HG02798 (cell line): ENCODE measurements at regions not wholly inside any gene's neighbourhood (a gene's known extent, or its start where the extent isn't known, plus 50 kb on each side); places are given as distances from the start of the nearest gene placed in this dataset.
A peak's percentile ranks its signal among the peaks of the same experiment; 100 is the strongest.
"Not testable (repeated sequence)": the region's sequence is repeated elsewhere in the genome, so short reads cannot be mapped to it uniquely, and the experiment has no call there.

Source experiments
- ATAC-seq: cut with Tn5 transposase; IDR thresholded peaks from one replicate; pipeline ENCODE4 v1.9.1; 2021; ENCODE audit warnings: mild to moderate bottlenecking; ENCODE audit not compliant: unreplicated experiment, poor library complexity

DNA sequence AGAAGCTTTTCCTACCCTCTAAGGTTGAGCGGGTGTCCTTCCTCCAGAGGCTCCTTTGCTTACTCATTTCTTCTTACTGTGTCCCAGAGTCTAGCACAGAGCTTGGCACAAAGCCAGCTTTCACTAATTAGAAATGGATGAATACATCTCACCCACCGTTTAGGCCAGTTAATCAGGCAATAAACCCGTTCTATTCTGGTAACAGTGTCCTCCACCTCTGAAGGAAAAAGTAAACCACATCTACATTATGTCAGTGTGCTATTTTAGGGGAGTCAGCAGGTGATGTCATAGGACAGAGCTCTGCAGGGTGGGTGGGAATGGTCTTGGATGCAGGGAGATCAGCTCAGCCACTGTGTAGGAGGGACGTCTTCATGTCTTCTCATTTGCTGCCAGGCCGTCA lies 109.2 kb downstream of the OSTF1 start:
- ATAC-seq, result no peak

DNA sequence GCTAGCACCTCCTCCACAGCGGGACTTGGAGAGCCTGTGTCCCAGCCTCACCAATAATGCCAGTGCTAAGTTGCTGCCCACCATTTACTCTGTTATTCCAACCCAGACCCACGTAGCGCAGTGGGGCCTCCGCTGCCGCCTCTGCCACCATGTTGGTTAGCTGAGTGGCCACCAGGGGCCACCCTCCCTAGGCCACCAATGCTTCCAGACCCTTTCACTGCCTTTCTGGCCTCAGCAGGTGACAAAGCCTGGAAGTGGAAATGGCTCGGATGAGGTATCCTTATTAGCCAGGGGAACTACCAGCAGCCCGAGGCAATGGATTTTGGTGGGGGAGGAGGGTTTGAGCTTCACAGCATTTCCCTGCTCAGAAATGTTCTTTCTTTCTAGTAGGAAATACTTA lies 110.1 kb downstream of the OSTF1 start:
- ATAC-seq, result no peak

DNA sequence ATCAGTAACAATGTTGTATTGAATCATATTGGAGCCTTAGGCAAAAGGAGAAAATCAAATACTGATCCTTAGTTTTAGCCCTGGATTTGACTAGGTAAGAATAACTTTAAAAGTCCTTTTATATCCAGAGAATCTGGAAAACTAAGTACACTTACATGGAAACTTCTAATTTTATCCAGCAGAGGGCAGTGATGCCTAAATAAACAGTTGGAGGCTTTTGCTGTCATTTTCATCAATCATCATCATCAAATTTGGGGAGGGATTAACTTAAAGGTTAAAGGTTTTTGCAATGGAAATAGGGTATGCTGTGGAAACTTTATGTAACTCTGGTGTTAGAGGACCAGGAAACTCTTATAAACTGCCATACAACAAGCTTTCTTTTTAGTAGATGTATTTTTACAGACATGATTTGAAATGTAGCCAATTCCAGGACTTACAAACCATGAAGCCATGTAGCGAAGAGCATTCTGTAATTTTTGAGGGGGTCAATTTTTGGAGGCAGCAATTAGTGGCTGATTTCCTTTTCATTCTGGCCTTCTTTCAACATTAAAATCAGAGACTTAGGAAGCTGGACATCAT lies 112.7 kb downstream of the OSTF1 start:
- ATAC-seq, result no peak

DNA sequence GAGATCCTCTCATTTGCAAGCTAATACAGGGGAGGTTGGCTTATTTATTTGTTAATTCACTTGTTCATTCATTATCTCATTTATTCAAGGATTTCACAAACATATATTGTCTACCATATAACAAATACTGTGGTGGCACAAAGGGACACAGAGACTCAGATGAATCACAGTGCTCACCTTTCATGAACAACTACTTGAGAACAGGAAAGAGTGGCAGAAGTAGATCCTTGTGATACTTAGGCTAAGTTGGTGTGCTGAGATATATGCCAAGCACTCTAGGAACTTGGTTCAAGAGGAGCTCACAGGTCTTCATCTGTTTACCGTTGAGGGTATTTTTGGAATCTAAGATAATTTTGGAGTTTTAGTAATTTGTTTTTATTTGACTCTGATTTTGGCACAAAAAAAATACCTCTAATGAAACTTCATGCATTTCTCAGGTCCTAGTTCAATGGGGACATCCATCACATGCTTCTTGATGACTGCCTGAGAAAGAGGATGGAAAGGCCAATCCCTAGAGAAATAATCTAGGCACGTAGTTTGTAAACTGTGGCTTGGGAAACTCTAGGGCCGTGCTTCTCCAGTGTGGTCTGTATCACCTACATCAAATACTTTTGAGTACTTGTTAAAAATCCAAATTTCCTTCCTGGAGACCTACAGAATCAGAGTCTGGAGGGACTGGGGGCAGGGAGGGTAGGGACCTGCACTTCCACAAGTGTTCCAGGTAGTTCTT lies 113.3 kb downstream of the OSTF1 start:
- no peak for ATAC-seq

DNA sequence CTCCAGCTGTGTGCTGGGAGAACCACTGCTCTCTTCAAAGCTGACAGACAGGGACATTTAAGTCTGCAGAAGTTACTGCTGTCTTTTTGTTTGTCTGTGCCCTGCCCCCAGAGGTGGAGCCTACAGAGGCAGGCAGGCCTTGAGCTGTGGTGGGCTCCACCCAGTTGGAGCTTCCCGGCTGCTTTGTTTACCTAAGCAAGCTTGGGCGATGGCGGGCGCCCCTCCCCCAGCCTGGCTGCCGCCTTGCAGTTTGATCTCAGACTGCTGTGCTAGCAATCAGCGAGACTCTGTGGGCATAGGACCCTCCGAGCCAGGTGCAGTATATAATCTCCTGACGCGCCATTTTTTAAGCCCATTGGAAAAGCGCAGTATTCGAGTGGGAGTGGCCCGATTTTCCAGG lies 119.7 kb downstream of the OSTF1 start:
- ATAC-seq, result not testable (repeated sequence)

DNA sequence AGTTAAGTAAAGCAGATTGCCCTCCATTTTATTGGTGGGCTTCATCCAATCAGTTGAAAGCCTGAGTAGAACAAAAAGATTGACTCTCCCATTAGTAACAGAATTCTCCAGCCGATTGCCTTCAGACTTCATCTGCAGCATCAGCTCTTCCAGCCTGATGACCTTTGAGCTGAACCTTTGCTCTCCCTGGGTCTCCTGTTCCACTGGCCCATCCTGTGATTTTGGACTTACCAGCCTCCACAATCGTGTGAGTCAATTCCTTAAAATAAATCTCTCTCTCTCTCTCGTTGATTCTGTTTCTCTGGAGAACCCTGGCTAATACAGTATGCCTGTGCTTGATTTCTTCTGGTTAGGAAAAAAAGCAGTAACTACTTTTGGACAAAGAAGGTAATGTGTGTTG lies 121.9 kb downstream of the OSTF1 start:
- no peak for ATAC-seq

DNA sequence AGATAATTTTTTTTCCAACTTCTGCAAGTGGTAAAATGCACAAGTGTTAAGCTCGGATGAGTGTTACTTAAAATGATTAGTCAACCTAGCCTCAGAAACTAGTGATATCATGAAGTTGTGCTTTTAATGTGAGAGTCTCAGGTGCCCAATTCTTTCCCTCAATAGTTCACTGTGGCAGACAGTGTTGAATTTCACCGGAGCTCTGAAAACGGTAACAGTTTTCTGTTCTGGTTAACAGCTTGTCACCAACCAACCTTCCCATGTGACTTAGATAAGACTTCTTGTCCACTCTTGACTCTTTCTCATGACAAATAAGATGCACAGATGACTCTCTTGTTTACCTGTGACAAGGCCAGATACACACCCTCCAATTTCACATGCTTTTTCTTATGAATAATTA lies 125.5 kb downstream of the OSTF1 start:
- ATAC-seq, result no peak

DNA sequence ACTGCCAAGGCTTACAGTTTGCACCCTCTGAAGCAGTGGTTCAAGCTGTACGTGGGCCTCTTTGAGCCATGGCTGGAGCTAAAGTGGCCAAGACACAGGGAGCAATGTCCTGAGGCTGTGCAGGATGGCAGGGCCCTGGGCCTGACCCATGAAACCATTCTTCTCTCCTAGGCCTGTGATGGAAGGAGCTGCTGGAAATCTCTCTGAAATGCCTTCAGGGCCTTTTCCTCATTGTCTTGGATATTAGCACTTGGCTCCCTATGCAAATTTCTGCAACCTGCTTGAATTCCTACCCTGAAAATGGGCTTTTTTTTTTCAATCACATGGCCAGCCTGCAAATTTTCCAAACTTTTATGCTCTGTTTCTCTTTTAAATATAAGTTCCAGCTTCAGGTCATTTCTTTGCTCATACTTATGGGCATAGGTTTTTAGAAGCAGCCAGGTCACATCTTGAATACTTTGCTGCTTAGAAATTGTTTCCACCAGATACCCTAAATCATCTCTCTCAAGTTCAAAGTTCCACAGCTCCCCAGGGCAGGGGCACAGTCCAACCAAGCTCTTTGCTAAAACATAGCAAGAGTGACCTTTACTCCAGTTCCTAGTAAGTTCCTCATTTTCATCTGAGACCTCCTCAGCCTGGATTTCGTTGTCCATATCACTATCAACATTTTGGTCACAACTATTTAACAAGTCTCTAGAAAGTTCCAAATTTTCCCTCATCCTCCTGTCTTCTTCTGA lies 138.3 kb downstream of the OSTF1 start:
- ATAC-seq, result no peak

DNA sequence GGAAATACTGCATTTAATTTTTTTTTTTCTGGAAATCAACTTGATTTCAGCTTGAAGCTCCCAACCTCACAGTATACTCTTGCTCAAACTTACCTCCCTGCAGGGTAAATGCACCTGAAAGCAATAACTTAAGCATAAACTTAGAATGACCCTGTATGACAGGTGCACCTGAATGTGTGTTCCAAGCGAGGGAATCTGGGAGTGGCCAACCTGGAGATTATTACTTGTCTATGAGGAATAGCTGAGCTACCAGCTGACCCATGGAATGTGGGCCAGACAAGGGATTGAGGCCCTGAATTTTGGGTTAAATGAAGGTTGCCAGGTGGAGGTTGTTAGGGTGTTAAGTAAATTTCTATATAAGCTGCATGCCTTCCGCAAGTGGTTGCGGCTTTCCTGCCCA lies 140.6 kb downstream of the OSTF1 start:
- ATAC-seq, result no peak

DNA sequence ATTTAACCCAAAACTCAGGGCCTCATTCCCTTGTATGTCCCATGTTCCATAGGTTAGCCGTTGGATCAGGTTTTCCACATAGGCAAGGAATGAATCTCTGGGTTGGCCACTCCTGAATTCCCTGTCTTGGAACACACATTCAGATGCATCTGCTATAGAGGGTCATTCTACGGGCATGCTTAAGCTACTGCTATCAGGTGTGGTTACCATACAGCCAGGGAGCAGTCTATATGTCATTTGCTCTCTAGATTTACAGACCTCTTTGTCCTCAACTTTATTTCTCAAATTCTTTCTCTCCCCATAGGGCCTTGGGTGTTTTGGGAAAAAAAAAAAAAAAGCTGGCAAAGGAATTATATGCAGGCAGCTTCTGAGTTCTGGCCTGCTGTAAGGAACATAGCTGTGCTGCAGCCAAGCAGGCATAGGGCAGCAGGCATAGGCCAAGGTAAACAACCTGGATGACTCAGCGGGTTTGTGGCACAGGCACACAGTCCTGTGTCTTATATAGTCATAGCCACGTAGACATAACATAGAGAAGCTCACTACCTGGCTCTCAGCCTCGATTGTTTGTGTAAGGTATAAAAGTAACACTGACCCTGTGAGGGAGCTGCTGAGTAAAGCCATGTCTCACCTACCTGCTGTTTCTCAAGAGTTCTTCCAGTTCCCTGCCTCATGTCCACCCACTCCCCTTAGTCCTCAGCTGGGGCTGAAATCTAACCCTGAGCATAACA lies 141.5 kb downstream of the OSTF1 start:
- ATAC-seq, result no peak

DNA sequence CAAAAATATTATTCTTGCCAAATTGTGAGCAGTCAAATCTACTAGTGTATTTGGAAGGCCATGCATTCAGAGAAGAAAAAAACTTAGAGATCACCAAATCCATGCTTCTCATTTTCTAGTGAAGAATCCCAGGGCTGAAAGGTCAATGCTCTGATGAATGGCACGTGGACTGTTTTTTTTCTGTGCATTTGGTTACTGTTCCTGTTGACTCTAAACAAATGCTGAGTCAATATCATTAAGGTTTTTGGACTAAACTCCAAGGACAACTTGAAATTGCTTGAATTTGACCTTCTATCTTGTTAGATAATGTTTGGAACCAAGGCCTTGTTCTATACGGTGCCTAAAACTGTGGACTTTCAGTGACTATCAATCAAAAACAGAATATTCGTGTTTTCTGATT lies 142.2 kb downstream of the OSTF1 start:
- ATAC-seq, result no peak

DNA sequence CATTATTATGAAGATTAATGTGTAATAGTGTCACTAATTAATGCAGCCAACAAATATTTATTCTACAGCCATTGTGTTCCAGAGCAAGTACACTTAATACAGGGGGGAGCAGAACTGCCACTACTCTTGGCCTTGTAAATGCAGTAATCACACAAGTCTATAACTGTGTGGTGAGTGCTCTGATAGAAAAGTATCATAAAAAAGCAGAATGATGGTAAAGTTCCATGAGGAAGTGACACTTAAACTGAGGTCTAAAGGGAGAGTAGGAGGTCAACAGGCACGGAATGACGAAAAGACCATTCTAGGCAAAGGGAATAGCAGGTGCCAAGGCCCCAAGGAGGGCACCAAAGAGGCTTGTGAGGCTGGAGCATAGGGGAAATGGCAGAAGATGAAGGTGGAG lies 142.9 kb downstream of the OSTF1 start:
- ATAC-seq, result no peak

DNA sequence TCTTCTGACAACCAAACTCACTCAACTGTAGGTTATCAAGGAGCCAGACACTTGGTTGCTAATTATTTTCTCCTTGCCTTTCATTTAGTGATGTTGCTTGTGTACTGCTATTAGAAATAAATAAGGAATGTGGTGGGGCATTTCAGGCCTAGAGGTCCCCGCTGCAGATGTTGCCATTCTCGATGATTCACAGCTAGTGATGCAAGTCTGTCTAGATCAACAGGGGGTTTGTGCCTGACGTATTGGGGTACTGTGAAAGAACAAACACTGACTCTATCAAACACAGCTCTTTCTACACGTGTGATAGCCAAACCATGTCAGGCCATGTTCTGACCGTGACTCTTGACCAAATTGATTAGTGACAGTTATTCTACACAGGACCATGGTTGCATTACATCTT lies 144.7 kb downstream of the OSTF1 start:
- ATAC-seq, result no peak

DNA sequence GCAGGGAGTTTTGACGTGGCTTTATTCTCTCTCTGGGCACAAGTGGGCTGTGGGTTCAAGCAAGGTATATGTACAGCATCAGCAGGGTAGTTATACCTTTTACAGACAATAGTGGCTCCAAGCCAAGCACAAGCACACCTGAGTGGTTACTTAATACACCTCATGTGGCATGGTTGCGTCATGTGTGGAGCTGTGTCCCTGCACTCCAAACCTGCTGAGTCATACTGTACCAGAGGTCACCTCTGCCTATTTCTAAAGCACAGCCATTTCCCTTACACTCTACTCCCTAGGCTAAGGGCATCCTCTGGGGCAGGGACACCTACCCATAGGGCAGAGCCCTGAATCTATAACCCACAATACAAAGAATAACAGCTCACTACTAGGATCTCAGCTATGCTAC lies 147.3 kb downstream of the OSTF1 start:
- ATAC-seq, result no peak

DNA sequence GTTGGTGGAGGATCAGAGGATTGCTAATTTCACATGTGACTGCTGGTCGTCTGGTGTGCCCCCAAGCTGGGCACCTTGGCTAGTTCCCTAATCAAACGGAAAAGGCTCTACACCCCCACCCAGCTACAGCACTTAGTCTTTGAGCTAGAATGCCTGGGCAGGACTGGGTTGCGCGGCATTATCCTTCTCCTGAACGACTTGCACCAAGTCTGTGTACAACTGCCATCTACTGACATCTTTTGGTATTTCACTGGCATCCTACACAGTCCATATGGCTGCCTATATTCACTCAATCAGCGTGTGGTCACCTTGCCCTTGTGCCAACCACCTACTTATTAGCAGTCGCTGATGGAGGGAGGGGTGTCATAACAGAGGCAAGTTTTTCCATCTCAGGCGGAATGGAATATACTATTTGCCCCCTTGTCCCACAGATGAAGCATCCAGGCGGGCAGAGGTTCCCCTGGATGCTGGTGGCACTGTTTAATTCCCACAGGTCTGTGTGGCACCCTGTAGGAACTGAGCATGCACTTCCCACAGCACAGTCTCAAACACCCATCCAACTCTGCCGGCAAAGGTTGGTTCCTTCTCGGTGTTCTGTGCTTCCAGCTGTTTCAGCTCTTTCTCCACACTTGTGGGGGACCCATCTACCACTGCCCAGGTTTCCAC lies 150.1 kb downstream of the OSTF1 start:
- peak; percentile 91 for ATAC-seq

DNA sequence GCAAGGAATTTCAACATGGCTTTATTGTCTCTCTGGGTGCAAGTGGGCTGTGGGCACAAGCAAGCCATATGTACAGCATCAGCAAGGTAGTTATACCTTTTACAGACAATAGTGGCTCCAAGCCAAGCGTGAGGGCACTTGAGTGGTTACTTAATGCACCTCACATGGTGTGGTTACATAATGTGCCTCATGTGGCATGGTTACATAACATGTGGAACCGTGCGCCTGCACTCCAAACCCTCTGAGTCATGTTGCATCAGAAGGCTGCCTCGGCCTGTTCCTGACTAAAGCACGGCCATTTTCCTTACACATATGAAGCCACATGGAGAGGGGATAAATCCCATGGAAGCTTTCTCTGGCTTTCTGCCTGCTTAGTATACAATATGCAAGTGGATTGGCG lies 150.9 kb downstream of the OSTF1 start:
- no peak for ATAC-seq

DNA sequence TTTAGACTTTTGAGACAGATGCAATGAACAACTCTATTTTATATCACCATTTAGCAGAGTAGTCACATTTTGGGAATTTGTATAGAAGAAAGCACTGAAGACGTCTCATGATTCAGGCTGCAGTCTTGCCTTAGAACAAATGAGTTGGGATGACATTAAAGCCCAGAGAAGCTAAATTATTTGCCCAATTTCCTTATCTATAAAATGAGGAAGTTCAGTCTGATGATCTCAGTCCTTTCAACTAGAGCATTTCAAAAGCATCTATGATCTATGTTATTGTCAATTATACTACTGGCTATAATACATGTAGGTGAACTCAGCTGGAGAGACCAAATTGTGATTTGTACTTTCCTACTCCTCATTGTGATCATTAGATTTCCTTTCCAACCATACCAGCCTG lies 154.1 kb downstream of the OSTF1 start:
- no peak for ATAC-seq

DNA sequence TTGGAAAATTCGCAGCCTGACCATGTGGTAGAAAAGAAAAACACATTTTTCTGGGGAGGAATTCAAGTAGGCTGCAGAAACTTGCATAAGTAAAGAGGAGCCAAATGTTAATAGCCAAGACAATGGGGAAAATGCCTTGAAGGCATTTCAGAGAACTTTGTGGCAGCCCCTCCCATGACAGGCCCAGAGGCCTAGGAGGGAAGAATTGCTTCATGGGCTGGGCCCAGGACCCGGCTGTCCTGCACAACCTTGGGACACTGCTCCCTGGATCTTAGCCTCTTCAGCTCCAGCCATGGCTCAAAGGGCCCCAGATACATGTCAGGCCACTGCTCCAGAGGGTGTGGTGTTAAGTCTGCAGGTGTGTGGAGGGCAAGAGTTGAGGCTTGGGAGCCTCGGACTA lies 158.6 kb downstream of the OSTF1 start:
- ATAC-seq, result no peak

DNA sequence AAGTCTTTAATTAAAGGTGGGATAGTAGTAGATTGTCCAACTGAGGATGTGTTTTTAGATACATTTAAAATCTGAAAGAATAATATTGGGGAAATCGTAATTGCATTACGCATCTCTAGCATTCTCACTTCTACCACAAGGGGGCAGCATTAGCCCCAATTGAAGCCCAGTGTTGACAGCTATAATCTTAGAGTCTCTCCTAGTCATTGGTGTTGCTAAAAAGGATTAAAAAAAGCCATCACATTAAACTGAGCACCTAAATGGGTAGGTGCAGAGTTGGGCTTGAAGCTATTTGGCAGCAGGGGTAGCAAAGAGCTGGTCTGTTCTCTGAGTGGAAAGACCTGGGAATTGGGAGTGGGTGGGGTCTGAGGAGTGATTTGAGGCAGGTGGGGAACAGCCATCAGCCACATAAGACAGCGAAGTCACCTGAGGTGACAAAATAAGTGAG lies 177.2 kb downstream of the OSTF1 start:
- ATAC-seq, result peak; percentile 84

DNA sequence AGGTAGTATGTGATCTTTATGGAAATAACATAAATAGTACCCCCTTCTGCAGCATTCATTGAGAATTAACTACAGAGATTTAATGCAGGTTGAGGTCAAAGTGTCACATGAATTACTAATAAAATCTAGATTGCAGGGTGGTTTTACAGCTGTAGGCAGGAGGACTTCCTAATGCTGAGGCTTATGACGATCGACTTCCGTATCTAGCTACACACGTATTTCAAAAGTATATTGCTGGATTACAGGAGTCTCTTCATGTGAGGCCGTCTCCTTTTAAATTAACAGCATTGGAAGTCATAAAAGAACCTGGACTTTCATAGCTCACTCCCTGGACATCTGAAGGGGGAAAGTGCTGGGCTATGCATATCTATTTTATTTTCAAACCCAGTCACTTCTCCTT lies 180.9 kb downstream of the OSTF1 start:
- no peak for ATAC-seq
